B cell (primary cell): ENCODE measurements at regions not wholly inside any gene's neighbourhood (a gene's known extent, or its start where the extent isn't known, plus 50 kb on each side); places are given as distances from the start of the nearest gene placed in this dataset.
A peak's percentile ranks its signal among the peaks of the same experiment; 100 is the strongest.

Experiments used
- ATAC-seq: fragments of 200-7000 bp; cut with Tn5 transposase; one replicate; pipeline ENCODE4 v1.10.0; 2021; ENCODE audit warnings: low read depth, mild to moderate bottlenecking, moderate number of reproducible peaks, moderate library complexity
- CTCF ChIA-PET: fragments of 350-600 bp; sonication (Branson Sonifier 250); formaldehyde crosslinking; loops from one replicate; lab custom pipeline; 2021; ENCODE audit warnings: antibody characterized with exemption, inconsistent platforms; lab: Charles Lee
- POLR2A ChIA-PET: fragments of 350-600 bp; sonication (Branson Sonifier 250); formaldehyde crosslinking; loops from one replicate; lab custom pipeline; 2021; ENCODE audit warnings: antibody characterized with exemption; lab: Charles Lee
- DNase-seq: peaks from one replicate; pipeline ENCODE4 v3.0.0; 2013
- H2AFZ ChIP-seq: 2 replicates; pipeline ENCODE4 v1.6.1; 2012; ENCODE audit warnings: mild to moderate bottlenecking, low read depth, low read length; ENCODE audit not compliant: insufficient read depth, poor library complexity, severe bottlenecking
- H3K27ac ChIP-seq, 2 donors: 1 replicate in 1 of 2; 2 replicates in 1 of 2; pipeline ENCODE4 v1.5.1; 2012 to 2013; ENCODE audit warnings: low read length in 2 of 2, mild to moderate bottlenecking in 2 of 2, moderate library complexity in 1 of 2
- H3K27me3 ChIP-seq, 4 experiments: fragments of 200-600 bp in 1 of 4; sonication (generic) in 1 of 4; replicated peaks in 1 of 4; 1 replicate in 2 of 4; 2 replicates in 2 of 4; pipeline versions ENCODE4 v1.6.1 to v1.7.0; 2013 to 2016; ENCODE audit warnings: low read length in 3 of 4, mild to moderate bottlenecking in 2 of 4, mixed read lengths in 1 of 4, moderate library complexity in 1 of 4; ENCODE audit not compliant: insufficient read depth in 4 of 4, control insufficient read depth in 3 of 4; ENCODE audit errors: control extremely low read depth in 1 of 4
- H3K36me3 ChIP-seq, 2 experiments: replicated peaks in 1 of 2; 1 replicate in 1 of 2; 2 replicates in 1 of 2; pipeline versions ENCODE4 v1.6.1 to v1.7.1; 2013; ENCODE audit warnings: low read length in 1 of 2; ENCODE audit not compliant: insufficient read depth in 2 of 2, control insufficient read depth in 1 of 2; ENCODE audit errors: control extremely low read depth in 1 of 2, extremely low read depth in 1 of 2
- H3K4me1 ChIP-seq, 2 donors: fragments of 200-600 bp in 1 of 2; sonication (generic) in 1 of 2; 1 replicate in 1 of 2; 2 replicates in 1 of 2; pipeline versions ENCODE4 v1.5.1 to v1.6.1; 2013 to 2017; ENCODE audit warnings: low read length in 2 of 2; ENCODE audit not compliant: control insufficient read depth in 2 of 2, insufficient read depth in 2 of 2
- H3K4me2 ChIP-seq: replicated peaks from 2 replicates; pipeline ENCODE3; 2012; ENCODE audit warnings: mild to moderate bottlenecking, low read depth, low read length; ENCODE audit not compliant: poor library complexity, severe bottlenecking
- H3K4me3 ChIP-seq, 5 experiments: fragments of 200-600 bp in 1 of 5; sonication (generic) in 1 of 5; 1 replicate in 3 of 5; 2 replicates in 2 of 5; pipeline versions ENCODE4 v1.5.1 to v1.7.0; 2011 to 2016; ENCODE audit warnings: low read length in 4 of 5, mild to moderate bottlenecking in 4 of 5, low read depth in 2 of 5, control low read depth in 1 of 5, moderate library complexity in 1 of 5; ENCODE audit not compliant: insufficient read depth in 1 of 5; ENCODE audit errors: control extremely low read depth in 1 of 5, extremely low read depth in 1 of 5
- H3K79me2 ChIP-seq: fragments of 200-600 bp; sonication (generic); one replicate; pipeline ENCODE4 v1.6.0; 2016; ENCODE audit warnings: low read length; ENCODE audit not compliant: control insufficient read depth, insufficient read depth
- H3K9ac ChIP-seq: fragments of 200-600 bp; sonication (generic); 2 replicates; pipeline ENCODE4 v1.6.1; 2017; ENCODE audit warnings: mild to moderate bottlenecking, low read length, moderate library complexity
- H3K9me3 ChIP-seq, 3 donors: one replicate each; pipeline versions ENCODE4 v1.6.1 to v1.7.1; 2013; ENCODE audit warnings: low read length in 2 of 3; ENCODE audit not compliant: control insufficient read depth in 2 of 3, insufficient read depth in 1 of 3; ENCODE audit errors: control extremely low read depth in 1 of 3
- H4K20me1 ChIP-seq: 2 replicates; pipeline ENCODE4 v1.6.0; 2012; ENCODE audit warnings: mild to moderate bottlenecking, low read length; ENCODE audit not compliant: insufficient read depth, control insufficient read depth, poor library complexity, severe bottlenecking
- H3K27ac Mint-ChIP-seq: one replicate; pipeline ENCODE4 v1.8.0; 2021; ENCODE audit warnings: mixed read lengths
- H3K27me3 Mint-ChIP-seq: one replicate; pipeline ENCODE4 v1.8.0; 2021; ENCODE audit warnings: mixed read lengths
- H3K4me1 Mint-ChIP-seq: one replicate; pipeline ENCODE4 v1.8.0; 2021; ENCODE audit warnings: mixed read lengths
- H3K4me3 Mint-ChIP-seq: one replicate; pipeline ENCODE4 v1.8.0; 2021; ENCODE audit warnings: mixed read lengths
- H3K9me3 Mint-ChIP-seq: one replicate; pipeline ENCODE4 v1.8.0; 2022; ENCODE audit warnings: mixed read lengths; ENCODE audit not compliant: insufficient read depth
- CTCF ChIP-seq: fragments of 200-600 bp; IDR thresholded peaks from one replicate; pipeline ENCODE4 v1.8.0; 2022; ENCODE audit warnings: antibody characterized with exemption, mild to moderate bottlenecking
- EZH2 ChIP-seq: IDR thresholded peaks from 2 replicates; pipeline ENCODE4 v1.6.1; 2012; ENCODE audit warnings: borderline replicate concordance, low read depth, mild to moderate bottlenecking, moderate library complexity, low read length; ENCODE audit not compliant: insufficient read depth, poor library complexity, severe bottlenecking
- WGBS: methylation state at CpG from one replicate; pipeline ENCODE4 v1.1.5; 2013; ENCODE audit warnings: missing lambda C conversion rate; ENCODE audit not compliant: insufficient coverage; 5-methylcytosine and 5-hydroxymethylcytosine counted together
- intact Hi-C: fragments of 100-400 bp; cut with micrococcal nuclease; formaldehyde crosslinking; loops from one replicate; pipeline ENCODE4 v1.10.0; 2022

- no peak overlapping the region for H3K4me3 Mint-ChIP-seq
- H3K27ac Mint-ChIP-seq: no peak overlapping the region
- DNase-seq: peak; percentile 75
- no peaks in the 10 kb centered on the region for H3K9me3 Mint-ChIP-seq
- Histone ChIP-seq H2AFZ (peak overlapping the region; percentile 53), H3K9me3 (no peaks in the 10 kb centered on the region), H3K4me3 (no peak overlapping the region), H3K9ac (no peak overlapping the region), H3K79me2 (no peaks in the 10 kb centered on the region), H3K4me2 (no peak overlapping the region), H3K27me3 (peaks cover 0 to 3% (median 1%) of the 10 kb centered on the region in 4 experiments), H3K36me3 (no peaks in the 10 kb centered on the region), H3K27ac (no peak overlapping the region), H3K4me1 (no peaks in the 10 kb centered on the region), H4K20me1 (no peaks in the 10 kb centered on the region)
- ChIA-PET CTCF (interaction anchor here (0.8 to 3.4 kb wide), 18 partner anchors 9 to 1150 kb away, joined by 3 to 50 read pairs (median 4); partner anchors contain the start of genes MECR and PTPRU), POLR2A (no interaction called here)
- peaks cover 30% of the 10 kb centered on the region for H3K27me3 Mint-ChIP-seq
- intact Hi-C loops: no loop called here
- peak; percentile 51 for ATAC-seq
- TF ChIP-seq CTCF: peak; percentile 90
- no peak for TF ChIP-seq EZH2
- peaks cover 4% of the 10 kb centered on the region for H3K4me1 Mint-ChIP-seq
- WGBS: 76% methylated on average over 11 of the region's 13 CpGs
Observed at GRCh38 chr1:30379684-30380624, 343.4 kb downstream of the MATN1 start.
